Liver (tissue), 8 donors: ENCODE measurements at regions not wholly inside any gene's neighbourhood (a gene's known extent, or its start where the extent isn't known, plus 50 kb on each side); places are given as distances from the start of the nearest gene placed in this dataset.
A peak's percentile ranks its signal among the peaks of the same experiment; 100 is the strongest.

Experiments
- DNase-seq: peaks from one replicate; pipeline ENCODE4 v3.0.0-alpha.2; 2017; ENCODE audit warnings: low spot score
- H3K27ac ChIP-seq, 2 donors: one replicate each; pipeline ENCODE4 v1.7.0; 2013; ENCODE audit warnings: inconsistent platforms in 2 of 2, low read length in 2 of 2, control low read depth in 1 of 2, low read depth in 1 of 2, mild to moderate bottlenecking in 1 of 2
- H3K27me3 ChIP-seq, 4 donors: one replicate each; pipeline versions ENCODE4 v1.6.1 to v1.7.0; 2013; ENCODE audit warnings: low read length in 3 of 4, inconsistent platforms in 1 of 4, mild to moderate bottlenecking in 1 of 4, moderate library complexity in 1 of 4; ENCODE audit not compliant: control insufficient read depth in 4 of 4, insufficient read depth in 4 of 4
- H3K36me3 ChIP-seq, 4 donors: one replicate each; pipeline versions ENCODE4 v1.6.1 to v1.7.0; 2013; ENCODE audit warnings: low read length in 3 of 4, mild to moderate bottlenecking in 3 of 4, low read depth in 1 of 4, moderate library complexity in 1 of 4; ENCODE audit not compliant: control insufficient read depth in 4 of 4, insufficient read depth in 3 of 4
- H3K4me1 ChIP-seq, 4 donors: one replicate each; pipeline versions ENCODE4 v1.6.1 to v1.7.0; 2013; ENCODE audit warnings: low read length in 3 of 4, mild to moderate bottlenecking in 3 of 4, moderate library complexity in 1 of 4; ENCODE audit not compliant: control insufficient read depth in 4 of 4, insufficient read depth in 4 of 4
- H3K4me3 ChIP-seq, 3 donors: one replicate each; pipeline versions ENCODE4 v1.6.1 to v1.7.0; 2013; ENCODE audit warnings: low read length in 3 of 3, control low read depth in 1 of 3, low read depth in 1 of 3, mild to moderate bottlenecking in 1 of 3
- H3K9ac ChIP-seq, 2 donors: one replicate each; pipeline ENCODE4 v1.7.0; 2013; ENCODE audit warnings: low read length in 2 of 2, mild to moderate bottlenecking in 2 of 2, moderate library complexity in 2 of 2, control low read depth in 1 of 2, low read depth in 1 of 2
- H3K9me3 ChIP-seq, 4 donors: one replicate each; pipeline versions ENCODE4 v1.6.1 to v1.7.0; 2013; ENCODE audit warnings: low read length in 3 of 4; ENCODE audit not compliant: control insufficient read depth in 4 of 4
- ATF3 ChIP-seq: IDR thresholded peaks from 2 replicates; pipeline ENCODE4 v1.6.1; 2016; ENCODE audit warnings: antibody characterized with exemption
- CTCF ChIP-seq: fragments of 150-350 bp; IDR thresholded peaks from 2 replicates; pipeline ENCODE4 v1.5.1; 2017; ENCODE audit warnings: improper control_type of control experiment, low read depth, low read length; ENCODE audit not compliant: missing input control
- EGR1 ChIP-seq, 2 donors: IDR thresholded peaks; 2 replicates each; pipeline ENCODE4 v1.6.1; 2016 to 2018; ENCODE audit warnings: antibody characterized with exemption in 2 of 2, low read depth in 2 of 2
- FOXA1 ChIP-seq: IDR thresholded peaks from 2 replicates; pipeline ENCODE4 v1.6.1; 2016; ENCODE audit warnings: antibody characterized with exemption
- FOXA2 ChIP-seq: IDR thresholded peaks from 2 replicates; pipeline ENCODE4 v1.6.1; 2016; ENCODE audit warnings: antibody characterized with exemption
- GABPA ChIP-seq, 2 donors: IDR thresholded peaks in 1 of 2; conservative IDR thresholded peaks in 1 of 2; 2 replicates each; pipeline ENCODE4 v1.6.1; 2016; ENCODE audit warnings: antibody characterized with exemption in 2 of 2, mild to moderate bottlenecking in 1 of 2, moderate library complexity in 1 of 2
- HNF4A ChIP-seq, 2 donors: conservative IDR thresholded peaks; 2 replicates each; pipeline ENCODE4 v1.6.1; 2016; ENCODE audit warnings: antibody characterized with exemption in 2 of 2, mild to moderate bottlenecking in 2 of 2
- HNF4G ChIP-seq: IDR thresholded peaks from 2 replicates; pipeline ENCODE4 v1.6.1; 2016; ENCODE audit warnings: antibody characterized with exemption
- JUND ChIP-seq, 2 donors: IDR thresholded peaks; 2 replicates each; pipeline ENCODE4 v1.6.1; 2016; ENCODE audit warnings: antibody characterized with exemption in 2 of 2
- NR2F2 ChIP-seq: IDR thresholded peaks from 2 replicates; pipeline ENCODE4 v1.6.1; 2016; ENCODE audit warnings: antibody characterized with exemption
- RAD21 ChIP-seq, 2 donors: IDR thresholded peaks; 2 replicates each; pipeline ENCODE4 v1.6.1; 2016; ENCODE audit warnings: antibody characterized with exemption in 2 of 2, mild to moderate bottlenecking in 2 of 2
- REST ChIP-seq: IDR thresholded peaks from 2 replicates; pipeline ENCODE4 v1.6.1; 2016; ENCODE audit warnings: antibody characterized with exemption, mild to moderate bottlenecking
- RXRA ChIP-seq, 2 donors: IDR thresholded peaks; 2 replicates each; pipeline ENCODE4 v1.6.1; 2017 to 2018; ENCODE audit warnings: antibody characterized with exemption in 2 of 2, mild to moderate bottlenecking in 1 of 2
- SP1 ChIP-seq: IDR thresholded peaks from 2 replicates; pipeline ENCODE4 v1.6.1; 2018; ENCODE audit warnings: antibody characterized with exemption, mild to moderate bottlenecking
- TAF1 ChIP-seq: conservative IDR thresholded peaks from 2 replicates; pipeline ENCODE4 v1.6.1; 2016; ENCODE audit warnings: antibody characterized with exemption, mild to moderate bottlenecking
- YY1 ChIP-seq: IDR thresholded peaks from 2 replicates; pipeline ENCODE4 v1.6.1; 2016; ENCODE audit warnings: antibody characterized with exemption, mild to moderate bottlenecking
- ZBTB33 ChIP-seq: IDR thresholded peaks from 2 replicates; pipeline ENCODE4 v1.6.1; 2016; ENCODE audit warnings: antibody characterized with exemption
- WGBS: extraction: QIAGEN DNeasy Blood & Tissue Kit; methylation state at CpG from one replicate; pipeline ENCODE4 v1.1.7; 2013; 5-methylcytosine and 5-hydroxymethylcytosine counted together
- donor health status: healthy.
- donor health status: healthy.
- donor health status: healthy.
- donor health status: healthy.
- donor health status: healthy.

- no peaks in the 10 kb centered on the region for H3K36me3 ChIP-seq
- peak overlapping the region in 1 of 2 donors; percentile 12 for H3K27ac ChIP-seq
- 38% methylated on average over 8 of the region's 8 CpGs for WGBS
- peaks cover 0 to 6% (median 2%) of the 10 kb centered on the region in 4 donors for H3K4me1 ChIP-seq
- TF ChIP-seq FOXA2 (no peak), TAF1 (no peak), FOXA1 (no peak), HNF4G (no peak), JUND (IDR thresholded peaks at IDR 0.05) (no peak), YY1 (no peak), RXRA (IDR thresholded peaks at IDR 0.05) (no peak), RAD21 (IDR thresholded peaks at IDR 0.05) (no peak), SP1 (no peak), REST (no peak), CTCF (no peak), GABPA (IDR thresholded peaks at IDR 0.05 in 1 of 2, conservative IDR thresholded peaks at IDR 0.05 in 1 of 2) (no peak), EGR1 (IDR thresholded peaks at IDR 0.05; ENCODE audit: low read depth in 2 of 2) (no peak), ATF3 (no peak), HNF4A (conservative IDR thresholded peaks at IDR 0.05) (no peak), NR2F2 (no peak)
- no peaks in the 10 kb centered on the region for H3K9me3 ChIP-seq
- no peak overlapping the region for H3K9ac ChIP-seq
- no peak overlapping the region for H3K4me3 ChIP-seq
- H3K27me3 ChIP-seq = peaks cover 0 to 3% (median 0%) of the 10 kb centered on the region in 4 donors
- DNase-seq = no peak
Measured at GRCh38 chrX:15142084-15142715, 127.7 kb downstream of the ASB9 start.

GRCh38 chrX:15136795-15137194 is 133.1 kb downstream of the ASB9 start:
- WGBS = 80% methylated on average over 1 of the region's 1 CpG
- H3K27ac ChIP-seq = no peak overlapping the region
- no peaks in the 10 kb centered on the region for H3K9me3 ChIP-seq
- H3K36me3 ChIP-seq = no peaks in the 10 kb centered on the region
- H3K9ac ChIP-seq = no peak overlapping the region
- no peak overlapping the region for H3K4me3 ChIP-seq
- no peaks in the 10 kb centered on the region for H3K27me3 ChIP-seq
- no peak for TF ChIP-seq RXRA (IDR thresholded peaks at IDR 0.05)
- TF ChIP-seq FOXA2 = no peak
- no peak for TF ChIP-seq HNF4A (conservative IDR thresholded peaks at IDR 0.05)
- no peak for TF ChIP-seq ZBTB33
- no peaks in the 10 kb centered on the region for H3K4me1 ChIP-seq
- no peak for DNase-seq
